Loucy (cell line): ENCODE measurements at regions not wholly inside any gene's neighbourhood (a gene's known extent, or its start where the extent isn't known, plus 50 kb on each side); places are given as distances from the start of the nearest gene placed in this dataset.
"Not testable (repeated sequence)": the region's sequence is repeated elsewhere in the genome, so short reads cannot be mapped to it uniquely, and the experiment has no call there.

Experiments
- H2AFZ ChIP-seq: fragments of 200-600 bp; sonication (generic); 2 replicates; pipeline ENCODE4 v1.6.0; 2016; ENCODE audit warnings: antibody characterized with exemption, mild to moderate bottlenecking, low read length, moderate library complexity
- H3F3A ChIP-seq: fragments of 200-600 bp; 2 replicates; pipeline ENCODE4 v1.6.0; 2016; ENCODE audit warnings: antibody characterized with exemption, low read depth, mild to moderate bottlenecking
- H3K27me3 ChIP-seq: fragments of 200-600 bp; sonication (generic); 2 replicates; pipeline ENCODE4 v1.6.1; 2014; ENCODE audit warnings: low read length, mild to moderate bottlenecking; ENCODE audit not compliant: insufficient read depth, poor library complexity, severe bottlenecking
- H3K36me3 ChIP-seq: fragments of 200-600 bp; sonication (generic); 2 replicates; pipeline ENCODE4 v1.6.1; 2016; ENCODE audit warnings: low read length; ENCODE audit not compliant: insufficient read depth
- H3K4me1 ChIP-seq: fragments of 200-600 bp; sonication (generic); 2 replicates; pipeline ENCODE4 v1.5.1; 2014; ENCODE audit warnings: low read length, mild to moderate bottlenecking; ENCODE audit not compliant: insufficient read depth, poor library complexity, severe bottlenecking
- H3K4me2 ChIP-seq: fragments of 200-600 bp; sonication (generic); 2 replicates; pipeline ENCODE4 v1.6.0; 2014; ENCODE audit warnings: antibody characterized with exemption, low read length, low read depth, mild to moderate bottlenecking; ENCODE audit not compliant: poor library complexity, severe bottlenecking
- H3K4me3 ChIP-seq: fragments of 200-600 bp; sonication (generic); 2 replicates; pipeline ENCODE4 v1.5.1; 2014; ENCODE audit warnings: low read length, mild to moderate bottlenecking, mixed read lengths; ENCODE audit not compliant: poor library complexity, severe bottlenecking
- H3K79me2 ChIP-seq: fragments of 200-600 bp; sonication (generic); 2 replicates; pipeline ENCODE4 v1.6.1; 2014; ENCODE audit warnings: low read length; ENCODE audit not compliant: insufficient read depth
- H3K9ac ChIP-seq: fragments of 200-600 bp; sonication (generic); 2 replicates; pipeline ENCODE4 v1.6.0; 2014; ENCODE audit warnings: mild to moderate bottlenecking, low read depth, low read length, moderate library complexity; ENCODE audit not compliant: poor library complexity, severe bottlenecking
- H3K9me2 ChIP-seq: fragments of 200-600 bp; sonication (generic); replicated peaks from 2 replicates; pipeline ENCODE4 v1.6.1; 2016; ENCODE audit warnings: low read depth, low read length, mixed read lengths
- H3K9me3 ChIP-seq: fragments of 200-600 bp; sonication (generic); 2 replicates; pipeline ENCODE4 v1.6.1; 2014; ENCODE audit warnings: mild to moderate bottlenecking, antibody characterized with exemption, low read length, low read depth; ENCODE audit not compliant: insufficient read depth
- H4K20me1 ChIP-seq: fragments of 200-600 bp; sonication (generic); 2 replicates; pipeline ENCODE4 v1.6.0; 2014; ENCODE audit warnings: antibody characterized with exemption, low read length, mild to moderate bottlenecking; ENCODE audit not compliant: insufficient read depth, poor library complexity, severe bottlenecking
- EZH2phosphoT487 ChIP-seq: fragments of 200-600 bp; IDR thresholded peaks from 2 replicates; pipeline ENCODE4 v1.6.1; 2018; ENCODE audit warnings: antibody characterized with exemption, mild to moderate bottlenecking, moderate library complexity, borderline replicate concordance
- TF ChIP-seq, protein P1 (sequence below): fragments of 200-600 bp; sonication (generic); conservative IDR thresholded peaks from 2 replicates; pipeline ENCODE4 v1.5.1; 2014; ENCODE audit warnings: mild to moderate bottlenecking, antibody characterized with exemption, low read length

DNA sequence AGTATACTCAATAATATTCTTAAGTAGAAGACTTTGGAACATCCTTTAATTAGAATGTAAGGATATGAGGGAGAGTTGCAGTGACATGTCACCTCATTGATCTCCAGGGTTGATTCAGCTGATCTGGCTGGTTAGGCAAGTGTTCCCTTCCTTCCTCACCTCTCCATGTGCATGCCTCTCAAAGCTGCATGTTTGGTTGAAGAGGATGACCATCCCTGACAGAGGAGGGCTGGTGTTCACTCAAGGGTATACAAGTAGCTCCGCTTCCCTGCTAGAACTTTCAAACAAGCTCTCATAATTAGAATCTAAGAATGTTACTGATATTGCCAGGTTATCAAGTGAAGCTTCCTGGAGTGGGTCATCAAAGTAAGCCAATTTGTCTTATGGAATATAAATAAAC is 341.1 kb upstream of the FLRT2 start:
- Histone ChIP-seq H3K4me3 (no peak overlapping the region), H3F3A (no peaks in the 10 kb centered on the region)

DNA sequence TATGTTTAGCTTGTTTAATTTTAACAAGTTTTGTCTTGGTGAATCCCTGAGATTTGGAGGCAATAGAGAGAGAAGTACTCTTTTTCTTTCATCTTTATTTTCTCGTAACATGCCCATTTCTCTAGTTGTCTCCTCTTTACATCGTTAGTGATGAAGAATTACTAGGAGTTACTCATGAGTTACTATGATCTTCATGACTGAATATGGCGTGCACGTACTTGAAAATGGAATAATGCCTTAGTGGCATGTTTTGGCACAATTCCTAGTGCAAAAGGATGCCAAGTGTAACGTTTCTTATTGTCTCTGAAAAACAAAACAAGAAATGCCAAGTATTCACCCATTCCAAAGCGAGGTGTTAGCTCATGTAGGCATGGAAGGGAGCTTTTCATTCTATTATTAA is 340.7 kb upstream of the FLRT2 start:
- not testable (repeated sequence) for H3K9ac ChIP-seq, H3K9me3 ChIP-seq, H3K79me2 ChIP-seq, H3K4me3 ChIP-seq, H4K20me1 ChIP-seq, H3F3A ChIP-seq, H2AFZ ChIP-seq, H3K27me3 ChIP-seq, H3K36me3 ChIP-seq, H3K9me2 ChIP-seq, H3K4me2 ChIP-seq
- H3K4me1 ChIP-seq, result peaks cover 32% of the 10 kb centered on the region

More for the DNA sequence above, 341.1 kb upstream of the FLRT2 start:
- Histone ChIP-seq H2AFZ (no peak overlapping the region), H3K9me3 (no peaks in the 10 kb centered on the region), H3K79me2 (no peaks in the 10 kb centered on the region), H3K4me2 (no peak overlapping the region), H3K9me2 (no peaks in the 10 kb centered on the region), H3K27me3 (no peaks in the 10 kb centered on the region), H4K20me1 (no peaks in the 10 kb centered on the region), H3K9ac (no peak overlapping the region), H3K36me3 (no peaks in the 10 kb centered on the region), H3K4me1 (peaks cover 32% of the 10 kb centered on the region)
- no peak for TF ChIP-seq EZH2phosphoT487
- TF ChIP-seq, protein P1, sequence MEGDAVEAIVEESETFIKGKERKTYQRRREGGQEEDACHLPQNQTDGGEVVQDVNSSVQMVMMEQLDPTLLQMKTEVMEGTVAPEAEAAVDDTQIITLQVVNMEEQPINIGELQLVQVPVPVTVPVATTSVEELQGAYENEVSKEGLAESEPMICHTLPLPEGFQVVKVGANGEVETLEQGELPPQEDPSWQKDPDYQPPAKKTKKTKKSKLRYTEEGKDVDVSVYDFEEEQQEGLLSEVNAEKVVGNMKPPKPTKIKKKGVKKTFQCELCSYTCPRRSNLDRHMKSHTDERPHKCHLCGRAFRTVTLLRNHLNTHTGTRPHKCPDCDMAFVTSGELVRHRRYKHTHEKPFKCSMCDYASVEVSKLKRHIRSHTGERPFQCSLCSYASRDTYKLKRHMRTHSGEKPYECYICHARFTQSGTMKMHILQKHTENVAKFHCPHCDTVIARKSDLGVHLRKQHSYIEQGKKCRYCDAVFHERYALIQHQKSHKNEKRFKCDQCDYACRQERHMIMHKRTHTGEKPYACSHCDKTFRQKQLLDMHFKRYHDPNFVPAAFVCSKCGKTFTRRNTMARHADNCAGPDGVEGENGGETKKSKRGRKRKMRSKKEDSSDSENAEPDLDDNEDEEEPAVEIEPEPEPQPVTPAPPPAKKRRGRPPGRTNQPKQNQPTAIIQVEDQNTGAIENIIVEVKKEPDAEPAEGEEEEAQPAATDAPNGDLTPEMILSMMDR, result no peak

DNA sequence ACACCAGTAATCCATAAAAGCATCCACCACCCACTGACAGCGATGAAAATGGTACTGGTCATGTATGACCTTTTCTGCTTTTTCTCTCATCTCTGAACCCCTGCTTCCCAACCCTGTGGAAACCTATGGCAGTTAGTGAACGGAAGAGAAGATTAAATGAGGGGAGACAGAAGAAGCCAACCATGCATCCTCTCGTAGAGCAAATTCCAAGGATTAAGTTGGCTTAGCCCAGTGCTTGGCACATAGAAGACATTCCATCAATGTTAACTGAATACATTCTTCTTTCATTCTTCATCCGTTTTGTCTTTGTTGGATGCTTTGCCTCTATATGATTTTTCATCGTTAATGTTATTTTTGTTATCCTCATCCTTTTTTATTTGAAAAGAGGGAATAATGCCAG is 339.7 kb upstream of the FLRT2 start:
- Histone ChIP-seq H3K36me3 (no peaks in the 10 kb centered on the region), H3F3A (no peaks in the 10 kb centered on the region), H4K20me1 (no peaks in the 10 kb centered on the region), H3K9ac (no peak overlapping the region), H3K9me3 (no peaks in the 10 kb centered on the region), H3K79me2 (no peaks in the 10 kb centered on the region), H3K4me2 (no peak overlapping the region), H3K4me1 (peaks cover 28% of the 10 kb centered on the region), H2AFZ (no peak overlapping the region), H3K4me3 (no peak overlapping the region), H3K9me2 (no peaks in the 10 kb centered on the region), H3K27me3 (no peaks in the 10 kb centered on the region)
- no peak for TF ChIP-seq EZH2phosphoT487
- TF ChIP-seq, protein P1, result no peak

DNA sequence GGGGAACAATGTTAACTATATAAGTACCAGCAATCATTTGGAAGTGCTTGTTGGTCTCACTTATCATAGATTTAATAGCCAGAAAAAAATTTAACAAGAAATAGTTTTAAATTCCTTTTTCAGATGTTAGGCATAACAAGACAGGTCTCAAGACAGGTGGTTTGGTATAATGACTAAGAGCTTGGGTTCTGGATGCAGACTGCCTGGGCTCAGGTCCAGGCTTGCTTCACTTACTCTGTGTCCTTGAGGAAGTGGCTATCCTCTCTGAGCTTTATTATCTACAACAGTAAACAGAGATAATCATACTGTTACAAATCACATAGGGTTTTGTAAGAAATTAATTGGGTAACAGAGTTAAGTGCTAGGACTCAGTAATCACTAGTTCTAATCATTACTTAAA is 338.0 kb upstream of the FLRT2 start:
- no peaks in the 10 kb centered on the region for H3K27me3 ChIP-seq
- H3K79me2 ChIP-seq, result no peaks in the 10 kb centered on the region
- no peak overlapping the region for H3K9ac ChIP-seq
- no peaks in the 10 kb centered on the region for H3F3A ChIP-seq
- no peaks in the 10 kb centered on the region for H4K20me1 ChIP-seq
- peaks cover 14% of the 10 kb centered on the region for H3K4me1 ChIP-seq
- no peak overlapping the region for H3K4me3 ChIP-seq
- TF ChIP-seq, protein P1, result no peak
- no peak for TF ChIP-seq EZH2phosphoT487
- no peak overlapping the region for H3K4me2 ChIP-seq
- H3K36me3 ChIP-seq, result no peaks in the 10 kb centered on the region
- no peak overlapping the region for H2AFZ ChIP-seq
- no peaks in the 10 kb centered on the region for H3K9me2 ChIP-seq
- no peaks in the 10 kb centered on the region for H3K9me3 ChIP-seq
